Esophagus (tissue), 2 donors: ENCODE measurements at regions not wholly inside any gene's neighbourhood (a gene's known extent, or its start where the extent isn't known, plus 50 kb on each side); places are given as distances from the start of the nearest gene placed in this dataset.

ENCODE experiments used
- H3K27ac ChIP-seq, 2 donors: one replicate each; pipeline ENCODE4 v1.5.1; 2013; ENCODE audit warnings: low read depth in 2 of 2, mild to moderate bottlenecking in 2 of 2, inconsistent platforms in 1 of 2, low read length in 1 of 2, moderate library complexity in 1 of 2
- H3K27me3 ChIP-seq, 2 donors: one replicate each; pipeline ENCODE4 v1.6.1; 2013; ENCODE audit warnings: low read length in 2 of 2, control low read depth in 1 of 2, mild to moderate bottlenecking in 1 of 2; ENCODE audit not compliant: insufficient read depth in 2 of 2, control insufficient read depth in 1 of 2
- H3K36me3 ChIP-seq, 2 donors: one replicate each; pipeline ENCODE4 v1.6.1; 2013; ENCODE audit warnings: low read length in 1 of 2; ENCODE audit not compliant: control insufficient read depth in 2 of 2, insufficient read depth in 2 of 2
- H3K4me1 ChIP-seq, 2 donors: one replicate each; pipeline ENCODE4 v1.6.1; 2013; ENCODE audit warnings: low read length in 1 of 2; ENCODE audit not compliant: control insufficient read depth in 2 of 2, insufficient read depth in 2 of 2
- H3K4me3 ChIP-seq, 2 donors: one replicate each; pipeline ENCODE4 v1.5.1; 2013; ENCODE audit warnings: low read length in 2 of 2, mild to moderate bottlenecking in 2 of 2, low read depth in 1 of 2, moderate library complexity in 1 of 2
- H3K9me3 ChIP-seq, 2 donors: one replicate each; pipeline ENCODE4 v1.6.1; 2013; ENCODE audit warnings: mild to moderate bottlenecking in 2 of 2, low read depth in 1 of 2, low read length in 1 of 2, moderate library complexity in 1 of 2; ENCODE audit not compliant: control insufficient read depth in 2 of 2, insufficient read depth in 1 of 2
- WGBS, 2 donors: extraction: QIAGEN DNeasy Blood & Tissue Kit; methylation state at CpG; one replicate each; pipeline ENCODE4 v1.1.7; 2013; 5-methylcytosine and 5-hydroxymethylcytosine counted together
- donor health status: healthy with polysubstance abuse.
- donor health status: Bipolar disorder and iron deficiency.

DNA sequence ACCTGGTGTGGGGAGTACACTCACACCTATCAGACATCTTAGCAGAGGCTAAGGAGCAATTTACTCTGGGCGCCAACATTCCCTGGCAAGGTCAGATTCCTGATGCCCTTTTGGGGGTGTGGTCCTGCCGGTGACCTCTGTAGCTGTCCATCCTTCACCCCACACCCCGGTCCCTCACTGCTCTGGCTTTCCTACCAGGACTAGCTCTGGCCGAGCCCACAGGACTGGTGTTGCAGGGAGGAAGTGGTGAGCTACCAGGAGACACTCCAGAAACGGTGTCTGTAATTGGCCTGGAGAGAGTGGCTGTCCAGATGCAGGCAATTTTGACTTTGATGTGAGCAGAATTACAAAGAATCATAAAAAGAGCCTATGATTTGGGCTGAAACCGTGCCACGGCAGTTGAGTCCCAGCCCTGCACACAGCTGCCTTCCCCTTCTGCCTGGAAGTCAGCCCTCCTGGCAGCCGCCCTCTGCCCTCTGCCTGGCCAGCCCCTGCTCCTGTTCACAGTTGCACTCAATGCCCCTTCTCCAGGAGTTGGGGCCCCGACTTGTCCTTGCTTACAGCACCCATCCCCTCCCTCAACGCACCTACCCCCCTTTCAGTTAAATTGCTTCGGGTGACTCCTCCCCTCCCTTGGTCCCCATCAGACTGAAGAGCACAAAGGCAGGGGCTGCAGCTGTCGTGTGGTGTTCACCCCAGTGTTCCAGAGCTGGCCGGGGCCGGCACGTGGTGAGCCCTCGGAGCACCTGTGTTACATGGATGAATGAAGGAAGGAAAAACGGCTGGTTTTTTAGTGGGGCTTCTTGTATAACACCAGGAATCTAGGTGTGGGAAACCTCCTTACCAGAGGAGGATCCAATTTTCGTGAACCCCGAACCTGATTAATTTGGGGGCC, 80.2 kb upstream of the TPM1 start:
- Histone ChIP-seq H3K9me3 (no peaks in the 10 kb centered on the region), H3K27me3 (no peaks in the 10 kb centered on the region)
- 84 to 85% methylated on average over 19 of the region's 19 CpGs for WGBS, 2 donors

GRCh38 chr15:62964251-62964650, 78.3 kb upstream of the TPM1 start:
- Histone ChIP-seq H3K36me3 (no peaks in the 10 kb centered on the region), H3K4me1 (no peaks in the 10 kb centered on the region), H3K9me3 (no peaks in the 10 kb centered on the region), H3K4me3 (no peak overlapping the region), H3K27ac (no peak overlapping the region), H3K27me3 (no peaks in the 10 kb centered on the region)
- WGBS, 2 donors, result 73 to 78% methylated on average over 5 of the region's 5 CpGs

More for the DNA sequence above, 80.2 kb upstream of the TPM1 start:
- no peaks in the 10 kb centered on the region for H3K4me1 ChIP-seq
- H3K27ac ChIP-seq, result no peak overlapping the region
- H3K4me3 ChIP-seq, result no peak overlapping the region
- no peaks in the 10 kb centered on the region for H3K36me3 ChIP-seq

- WGBS, 2 donors, result 92 to 96% methylated on average over 4 of the region's 4 CpGs
- no peaks in the 10 kb centered on the region for H3K4me1 ChIP-seq
- no peaks in the 10 kb centered on the region for H3K27me3 ChIP-seq
Observed at GRCh38 chr15:62966294-62967078, 76.1 kb upstream of the TPM1 start.

GRCh38 chr15:62968699-62969098, 73.8 kb upstream of the TPM1 start:
- H3K4me1 ChIP-seq, result no peaks in the 10 kb centered on the region
- 81 to 86% methylated on average over 7 of the region's 7 CpGs for WGBS, 2 donors
- H3K27ac ChIP-seq, result no peak overlapping the region
- no peak overlapping the region for H3K4me3 ChIP-seq
- no peaks in the 10 kb centered on the region for H3K36me3 ChIP-seq
- H3K27me3 ChIP-seq, result no peaks in the 10 kb centered on the region
- H3K9me3 ChIP-seq, result no peaks in the 10 kb centered on the region

More at GRCh38 chr15:62966294-62967078, 76.1 kb upstream of the TPM1 start:
- no peak overlapping the region for H3K27ac ChIP-seq
- no peak overlapping the region for H3K4me3 ChIP-seq
- H3K36me3 ChIP-seq, result no peaks in the 10 kb centered on the region
- H3K9me3 ChIP-seq, result no peaks in the 10 kb centered on the region

GRCh38 chr15:62969442-62970089, 73.0 kb upstream of the TPM1 start:
- Histone ChIP-seq H3K9me3 (no peaks in the 10 kb centered on the region), H3K4me3 (no peak overlapping the region), H3K36me3 (no peaks in the 10 kb centered on the region), H3K27me3 (no peaks in the 10 kb centered on the region), H3K27ac (no peak overlapping the region), H3K4me1 (no peaks in the 10 kb centered on the region)
- 84 to 100% methylated on average over 1 of the region's 1 CpG for WGBS, 2 donors

- WGBS, 2 donors, result 61 to 63% methylated on average over 5 of the region's 5 CpGs
- no peaks in the 10 kb centered on the region for H3K9me3 ChIP-seq
Observed at GRCh38 chr15:62972814-62973213, 69.7 kb upstream of the TPM1 start.

DNA sequence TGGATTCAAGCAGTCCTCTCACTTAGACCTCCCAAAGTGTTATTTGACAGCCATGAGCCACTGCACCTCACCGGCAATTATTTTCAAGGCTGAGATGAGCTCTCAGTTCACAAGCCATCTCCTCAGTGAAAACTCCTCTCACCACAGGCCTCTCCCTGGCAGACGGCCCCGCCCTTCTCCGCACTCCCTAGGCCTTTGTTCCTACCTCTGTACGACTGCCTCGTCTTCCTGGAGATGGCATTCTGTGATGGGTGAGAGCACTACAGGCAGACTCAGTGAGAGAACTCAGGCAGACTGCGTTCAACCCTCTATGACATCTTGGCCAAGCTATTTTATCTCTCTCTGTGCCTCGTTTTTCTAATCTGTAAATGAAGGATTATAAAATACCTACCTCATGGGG, 67.0 kb upstream of the TPM1 start:
- Histone ChIP-seq H3K9me3 (no peaks in the 10 kb centered on the region), H3K4me1 (no peaks in the 10 kb centered on the region), H3K4me3 (no peak overlapping the region), H3K27me3 (no peaks in the 10 kb centered on the region), H3K36me3 (no peaks in the 10 kb centered on the region), H3K27ac (no peak overlapping the region)
- 58 to 80% methylated on average over 8 of the region's 8 CpGs for WGBS, 2 donors

More at GRCh38 chr15:62972814-62973213, 69.7 kb upstream of the TPM1 start:
- Histone ChIP-seq H3K27me3 (no peaks in the 10 kb centered on the region), H3K27ac (no peak overlapping the region), H3K4me1 (no peaks in the 10 kb centered on the region), H3K4me3 (no peak overlapping the region), H3K36me3 (no peaks in the 10 kb centered on the region)

DNA sequence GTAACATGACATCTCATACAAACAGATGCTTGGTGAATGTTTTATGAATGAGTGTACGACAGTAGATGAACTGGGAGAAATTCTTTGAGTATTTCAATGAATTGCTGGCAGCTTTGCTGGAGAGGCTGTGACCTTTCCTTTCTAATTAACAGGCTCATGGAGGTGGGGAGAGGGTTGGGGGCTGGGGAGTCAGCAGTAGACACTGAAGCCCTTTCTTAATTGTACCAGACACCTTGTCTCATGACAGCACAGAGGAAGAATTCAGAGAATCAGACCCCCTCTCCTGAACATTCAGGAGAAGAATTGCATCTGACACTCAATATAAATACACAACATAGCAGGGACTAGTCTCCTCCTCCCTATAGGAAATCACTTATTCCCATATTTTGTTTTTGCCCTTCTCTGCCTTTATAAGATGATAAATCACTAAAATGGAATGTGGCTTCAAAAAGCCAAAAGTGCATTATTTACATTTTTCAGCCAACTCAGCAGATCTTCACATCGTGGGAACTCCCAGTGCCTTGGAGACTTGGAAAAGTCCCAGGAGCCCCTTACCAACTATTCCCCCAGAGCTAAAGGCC, 66.2 kb upstream of the TPM1 start:
- no peaks in the 10 kb centered on the region for H3K27me3 ChIP-seq
- no peaks in the 10 kb centered on the region for H3K9me3 ChIP-seq
- WGBS, 2 donors, result 49 to 53% methylated on average over 2 of the region's 2 CpGs
- no peak overlapping the region for H3K4me3 ChIP-seq
- H3K27ac ChIP-seq, result no peak overlapping the region
- no peaks in the 10 kb centered on the region for H3K36me3 ChIP-seq
- H3K4me1 ChIP-seq, result no peaks in the 10 kb centered on the region
